HepG2 (cell line): ENCODE measurements at regions not wholly inside any gene's neighbourhood (a gene's known extent, or its start where the extent isn't known, plus 50 kb on each side); places are given as distances from the start of the nearest gene placed in this dataset.

Source experiments
- ATF3 ChIP-seq: sonication (generic); formaldehyde crosslinking; IDR thresholded peaks from 2 replicates; pipeline ENCODE4 v1.4.0; 2020; ENCODE audit warnings: missing genetic modification reagents
- ATF7-NPFF ChIP-seq: sonication (generic); formaldehyde crosslinking; IDR thresholded peaks from 2 replicates; pipeline ENCODE4 v1.8.1; 2023; ENCODE audit warnings: mild to moderate bottlenecking, low read depth, missing genetic modification reagents, moderate library complexity
- CTCF ChIP-seq: sonication (generic); formaldehyde crosslinking; IDR thresholded peaks from 2 replicates; pipeline ENCODE4 v1.5.0; 2020; ENCODE audit warnings: mild to moderate bottlenecking, missing genetic modification reagents, moderate library complexity
- DBP ChIP-seq: sonication (generic); formaldehyde crosslinking; IDR thresholded peaks from 2 replicates; pipeline ENCODE4 v1.4.0; 2020; ENCODE audit warnings: missing genetic modification reagents; ENCODE audit errors: not compliant biosample characterization
- E2F1 ChIP-seq: sonication (generic); formaldehyde crosslinking; IDR thresholded peaks from 2 replicates; pipeline ENCODE4 v1.5.0; 2020; ENCODE audit warnings: missing genetic modification reagents
- ELF4 ChIP-seq: sonication (generic); formaldehyde crosslinking; IDR thresholded peaks from 2 replicates; pipeline ENCODE4 v1.5.0; 2020; ENCODE audit warnings: missing genetic modification reagents, mild to moderate bottlenecking, moderate library complexity, borderline replicate concordance
- FOSL2 ChIP-seq: sonication (generic); formaldehyde crosslinking; IDR thresholded peaks from 2 replicates; pipeline ENCODE4 v1.4.0; 2020; ENCODE audit warnings: missing genetic modification reagents
- HDAC2 ChIP-seq: sonication (generic); formaldehyde crosslinking; IDR thresholded peaks from 2 replicates; pipeline ENCODE4 v1.4.0; 2020; ENCODE audit warnings: missing genetic modification reagents
- HOXA9 ChIP-seq: sonication (generic); formaldehyde crosslinking; IDR thresholded peaks from 2 replicates; pipeline ENCODE4 v1.8.1; 2022; ENCODE audit warnings: missing genetic modification reagents, mild to moderate bottlenecking, moderate library complexity, borderline replicate concordance
- JUN ChIP-seq: sonication (generic); formaldehyde crosslinking; IDR thresholded peaks from 2 replicates; pipeline ENCODE4 v1.4.0; 2020; ENCODE audit warnings: mild to moderate bottlenecking, missing genetic modification reagents
- PCBP1 ChIP-seq: fragments of 200-400 bp; formaldehyde crosslinking; IDR thresholded peaks from 2 replicates; pipeline ENCODE4 v1.6.1; 2017; ENCODE audit warnings: mild to moderate bottlenecking, low read depth, low read length, borderline replicate concordance
- POLR2A ChIP-seq, 2 experiments: IDR thresholded peaks; 2 replicates each; pipeline ENCODE4 v1.6.1; 2011; ENCODE audit warnings: low read depth in 2 of 2, low read length in 2 of 2, mild to moderate bottlenecking in 1 of 2, moderate library complexity in 1 of 2; ENCODE audit not compliant: insufficient read depth in 1 of 2
- ZMYM4 ChIP-seq: sonication (generic); formaldehyde crosslinking; IDR thresholded peaks from 2 replicates; pipeline ENCODE4 v1.8.1; 2023; ENCODE audit warnings: mild to moderate bottlenecking, missing genetic modification reagents

- TF ChIP-seq POLR2A (IDR thresholded peaks at IDR 0.05; ENCODE audit: insufficient read depth in 1 of 2, low read depth in 2 of 2, low read length in 2 of 2) = no peak
- TF ChIP-seq ZMYM4 (CRISPR knock-in tag) = no peak
- no peak for TF ChIP-seq JUN (CRISPR knock-in tag)
- TF ChIP-seq ATF7-NPFF (CRISPR knock-in tag) = no peak
- TF ChIP-seq DBP = no peak
- TF ChIP-seq ELF4 (CRISPR knock-in tag) = no peak
- no peak for TF ChIP-seq PCBP1
- no peak for TF ChIP-seq HDAC2 (CRISPR knock-in tag)
- TF ChIP-seq HOXA9 (CRISPR knock-in tag) = no peak
- TF ChIP-seq FOSL2 (CRISPR knock-in tag) = no peak
- no peak for TF ChIP-seq CTCF (CRISPR knock-in tag)
- TF ChIP-seq ATF3 (CRISPR knock-in tag) = no peak
- no peak for TF ChIP-seq E2F1
Observed at GRCh38 chr17:31700973-31701372, 158.1 kb downstream of the COPRS start.
